Endothelial cell (in vitro differentiated cells): ENCODE measurements at regions not wholly inside any gene's neighbourhood (a gene's known extent, or its start where the extent isn't known, plus 50 kb on each side); places are given as distances from the start of the nearest gene placed in this dataset.

ENCODE experiments used
- DNase-seq: peaks from one replicate; pipeline ENCODE4 v3.0.0; 2021; ENCODE audit warnings: low spot score
- H3K27ac Mint-ChIP-seq: one replicate; pipeline ENCODE4 v1.8.0; 2021; ENCODE audit warnings: mixed read lengths, inconsistent platforms; ENCODE audit not compliant: unreplicated experiment
- H3K27me3 Mint-ChIP-seq: one replicate; pipeline ENCODE4 v1.8.0; 2021; ENCODE audit warnings: mild to moderate bottlenecking, moderate library complexity, mixed read lengths, inconsistent platforms; ENCODE audit not compliant: unreplicated experiment
- H3K36me3 Mint-ChIP-seq: one replicate; pipeline ENCODE4 v1.8.0; 2021; ENCODE audit warnings: mild to moderate bottlenecking, low read depth, mixed read lengths, inconsistent platforms; ENCODE audit not compliant: unreplicated experiment
- H3K4me1 Mint-ChIP-seq: one replicate; pipeline ENCODE4 v1.8.0; 2021; ENCODE audit warnings: mild to moderate bottlenecking, mixed read lengths, inconsistent platforms; ENCODE audit not compliant: unreplicated experiment
- H3K4me3 Mint-ChIP-seq: one replicate; pipeline ENCODE4 v1.8.0; 2021; ENCODE audit warnings: mild to moderate bottlenecking, mixed read lengths, inconsistent platforms; ENCODE audit not compliant: unreplicated experiment
- H3K9me3 Mint-ChIP-seq: one replicate; pipeline ENCODE4 v1.8.0; 2021; ENCODE audit warnings: mixed read lengths, inconsistent platforms; ENCODE audit not compliant: unreplicated experiment
- TF ChIP-seq, protein P1 (sequence below): fragments of 200-600 bp; sonication (generic); IDR thresholded peaks from one replicate; pipeline ENCODE4 v1.5.0; 2021; ENCODE audit warnings: antibody characterized with exemption; ENCODE audit not compliant: unreplicated experiment

DNA sequence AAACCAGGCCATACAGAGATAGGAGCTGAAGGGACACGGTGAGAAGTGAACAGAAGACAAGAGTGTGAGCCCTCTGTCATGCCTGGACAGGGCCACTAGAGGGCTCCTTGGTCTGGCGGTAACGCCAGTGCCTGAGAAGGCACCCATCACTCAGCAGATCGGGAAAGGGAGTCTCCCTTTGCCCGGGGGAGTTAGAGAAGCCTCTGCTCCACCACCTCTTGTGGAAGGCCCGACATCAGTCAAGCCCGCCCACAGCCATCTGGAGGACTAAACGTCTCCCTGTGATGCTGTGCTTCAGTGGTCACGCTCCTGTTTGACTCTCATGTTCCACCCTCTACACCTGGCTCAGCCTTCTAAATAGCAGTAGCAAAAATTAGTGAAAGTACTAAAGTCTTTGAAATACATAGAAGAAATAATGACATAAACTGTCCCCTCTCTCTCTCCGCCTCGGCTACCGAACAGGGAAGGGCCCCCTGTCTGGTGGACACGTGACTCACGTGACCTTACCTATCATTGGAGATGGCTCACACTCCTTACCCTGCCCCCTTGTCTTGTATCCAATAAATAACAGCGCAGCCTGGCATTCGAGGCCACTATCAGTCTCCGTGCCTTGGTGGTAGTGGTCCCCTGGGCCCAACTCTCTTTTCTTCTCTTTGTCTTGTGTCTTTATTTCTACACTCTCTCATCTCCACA lies 66.7 kb downstream of the RPP21 start:
- H3K4me3 Mint-ChIP-seq = no peak overlapping the region
- TF ChIP-seq, protein P1, sequence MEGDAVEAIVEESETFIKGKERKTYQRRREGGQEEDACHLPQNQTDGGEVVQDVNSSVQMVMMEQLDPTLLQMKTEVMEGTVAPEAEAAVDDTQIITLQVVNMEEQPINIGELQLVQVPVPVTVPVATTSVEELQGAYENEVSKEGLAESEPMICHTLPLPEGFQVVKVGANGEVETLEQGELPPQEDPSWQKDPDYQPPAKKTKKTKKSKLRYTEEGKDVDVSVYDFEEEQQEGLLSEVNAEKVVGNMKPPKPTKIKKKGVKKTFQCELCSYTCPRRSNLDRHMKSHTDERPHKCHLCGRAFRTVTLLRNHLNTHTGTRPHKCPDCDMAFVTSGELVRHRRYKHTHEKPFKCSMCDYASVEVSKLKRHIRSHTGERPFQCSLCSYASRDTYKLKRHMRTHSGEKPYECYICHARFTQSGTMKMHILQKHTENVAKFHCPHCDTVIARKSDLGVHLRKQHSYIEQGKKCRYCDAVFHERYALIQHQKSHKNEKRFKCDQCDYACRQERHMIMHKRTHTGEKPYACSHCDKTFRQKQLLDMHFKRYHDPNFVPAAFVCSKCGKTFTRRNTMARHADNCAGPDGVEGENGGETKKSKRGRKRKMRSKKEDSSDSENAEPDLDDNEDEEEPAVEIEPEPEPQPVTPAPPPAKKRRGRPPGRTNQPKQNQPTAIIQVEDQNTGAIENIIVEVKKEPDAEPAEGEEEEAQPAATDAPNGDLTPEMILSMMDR = peak; percentile 64
- H3K27me3 Mint-ChIP-seq = peaks cover 5% of the 10 kb centered on the region
- peaks cover 6% of the 10 kb centered on the region for H3K4me1 Mint-ChIP-seq
- H3K27ac Mint-ChIP-seq = no peak overlapping the region
- no peaks in the 10 kb centered on the region for H3K36me3 Mint-ChIP-seq
- H3K9me3 Mint-ChIP-seq = no peaks in the 10 kb centered on the region
- DNase-seq = peak; percentile 61

DNA sequence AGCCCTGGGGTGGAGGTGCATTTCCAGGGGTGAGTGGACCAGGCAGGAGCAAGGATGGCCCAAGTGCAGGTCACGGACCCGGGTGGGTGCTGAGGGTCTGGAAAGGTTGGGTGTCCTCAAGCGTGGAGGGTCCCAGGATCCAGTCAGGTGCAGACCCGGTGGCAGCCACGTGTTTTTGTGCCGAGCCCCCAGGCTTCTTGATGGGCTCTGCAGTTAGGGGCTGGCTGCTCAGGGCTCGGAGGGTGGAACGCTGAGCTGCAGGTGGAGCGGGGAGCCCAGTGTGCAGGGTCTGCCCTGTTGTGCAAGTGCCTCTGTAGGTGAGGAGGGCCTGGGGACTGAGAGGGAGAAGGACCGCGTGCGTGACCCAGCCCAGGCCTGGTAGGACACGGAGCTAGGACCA lies 70.9 kb upstream of the HLA-E start:
- Mint-ChIP-seq H3K36me3 (no peaks in the 10 kb centered on the region), H3K27ac (no peak overlapping the region)

GRCh38 chr6:30424549-30424948 lies 64.8 kb upstream of the HLA-E start:
- Mint-ChIP-seq H3K4me3 (no peak overlapping the region), H3K9me3 (no peaks in the 10 kb centered on the region), H3K27me3 (no peaks in the 10 kb centered on the region), H3K4me1 (no peaks in the 10 kb centered on the region), H3K36me3 (no peaks in the 10 kb centered on the region), H3K27ac (no peak overlapping the region)
- TF ChIP-seq, protein P1 = no peak
- no peak for DNase-seq

More for the DNA sequence above, 70.9 kb upstream of the HLA-E start:
- no peak for DNase-seq
- TF ChIP-seq, protein P1 = no peak
- Mint-ChIP-seq H3K27me3 (peaks cover 5% of the 10 kb centered on the region), H3K4me1 (peaks cover 24% of the 10 kb centered on the region), H3K9me3 (no peaks in the 10 kb centered on the region), H3K4me3 (no peak overlapping the region)
